GM23338 (cell line): ENCODE measurements at regions not wholly inside any gene's neighbourhood (a gene's known extent, or its start where the extent isn't known, plus 50 kb on each side); places are given as distances from the start of the nearest gene placed in this dataset.

ENCODE experiments used
- ATAC-seq: fragments of 200-7000 bp; cut with Tn5 transposase; 3 replicates; pipeline ENCODE4 v1.9.1; 2020
- DNase-seq: peaks from one replicate; pipeline ENCODE4 v3.0.0-alpha.2; 2015; ENCODE audit warnings: low spot score
- H2AFZ ChIP-seq: fragments of 200-600 bp; sonication (generic); 2 replicates; pipeline ENCODE4 v1.8.0; 2016; ENCODE audit warnings: antibody characterized with exemption, mild to moderate bottlenecking, moderate library complexity
- H3F3A ChIP-seq: fragments of 200-600 bp; sonication (generic); replicated peaks from 2 replicates; pipeline ENCODE4 v1.8.0; 2017; ENCODE audit warnings: antibody characterized with exemption, mixed run types, low read depth
- H3K27ac ChIP-seq: fragments of 200-600 bp; sonication (generic); 2 replicates; pipeline ENCODE4 v1.6.1; 2016; ENCODE audit warnings: low read depth
- H3K27me3 ChIP-seq: fragments of 200-600 bp; sonication (generic); 2 replicates; pipeline ENCODE4 v1.8.0; 2016; ENCODE audit warnings: mild to moderate bottlenecking, mixed run types, moderate library complexity; ENCODE audit not compliant: insufficient read depth
- H3K36me3 ChIP-seq: fragments of 200-600 bp; sonication (generic); 2 replicates; pipeline ENCODE4 v1.8.0; 2016; ENCODE audit warnings: mild to moderate bottlenecking; ENCODE audit not compliant: insufficient read depth
- H3K4me1 ChIP-seq: fragments of 200-600 bp; sonication (generic); 2 replicates; pipeline ENCODE4 v1.8.0; 2016; ENCODE audit warnings: mild to moderate bottlenecking, moderate library complexity; ENCODE audit not compliant: insufficient read depth
- H3K4me2 ChIP-seq: fragments of 200-600 bp; sonication (generic); 2 replicates; pipeline ENCODE4 v1.7.1; 2017; ENCODE audit warnings: mixed run types
- H3K4me3 ChIP-seq: fragments of 200-600 bp; sonication (generic); 2 replicates; pipeline ENCODE4 v1.6.1; 2016; ENCODE audit warnings: mixed run types
- H3K79me2 ChIP-seq: fragments of 200-600 bp; sonication (generic); replicated peaks from 2 replicates; pipeline ENCODE4 v1.8.0; 2017; ENCODE audit warnings: mild to moderate bottlenecking; ENCODE audit not compliant: insufficient read depth
- H3K9me2 ChIP-seq: fragments of 200-600 bp; sonication (generic); 2 replicates; pipeline ENCODE4 v1.8.0; 2017; ENCODE audit not compliant: insufficient read depth
- H4K20me1 ChIP-seq: fragments of 200-600 bp; sonication (generic); replicated peaks from 2 replicates; pipeline ENCODE4 v1.8.0; 2017; ENCODE audit warnings: mild to moderate bottlenecking; ENCODE audit not compliant: insufficient read depth
- H3K27ac Mint-ChIP-seq: 2 replicates; pipeline ENCODE4 v1.8.0; 2020; ENCODE audit warnings: inconsistent platforms, mild to moderate bottlenecking, moderate library complexity, mixed read lengths
- H3K27me3 Mint-ChIP-seq: 3 replicates; pipeline ENCODE4 v1.8.0; 2022; ENCODE audit warnings: low read depth, mild to moderate bottlenecking, moderate library complexity, mixed read lengths, inconsistent platforms; ENCODE audit not compliant: insufficient read depth, poor library complexity
- H3K36me3 Mint-ChIP-seq: 3 replicates; pipeline ENCODE4 v1.8.0; 2021; ENCODE audit warnings: low read depth, mild to moderate bottlenecking, inconsistent platforms, moderate library complexity, mixed read lengths
- H3K4me1 Mint-ChIP-seq: 3 replicates; pipeline ENCODE4 v1.8.0; 2020; ENCODE audit warnings: mild to moderate bottlenecking, inconsistent platforms, mixed read lengths
- H3K4me3 Mint-ChIP-seq: 3 replicates; pipeline ENCODE4 v1.8.0; 2021; ENCODE audit warnings: moderate library complexity, mild to moderate bottlenecking, inconsistent platforms, mixed read lengths
- H3K9me3 Mint-ChIP-seq: 3 replicates; pipeline ENCODE4 v1.8.0; 2020; ENCODE audit warnings: moderate library complexity, mild to moderate bottlenecking, inconsistent platforms, mixed read lengths
- CTCF ChIP-seq, 2 experiments: fragments of 200-600 bp in 1 of 2; sonication (generic) in 1 of 2; conservative IDR thresholded peaks; 2 replicates each; pipeline versions ENCODE4 v1.5.1 to v1.6.1; 2016 to 2017; ENCODE audit warnings: antibody characterized with exemption in 2 of 2, low read depth in 2 of 2, mild to moderate bottlenecking in 2 of 2, moderate library complexity in 1 of 2
- ETS1 ChIP-seq: IDR thresholded peaks from 2 replicates; pipeline ENCODE4 v1.6.1; 2016; ENCODE audit warnings: antibody characterized with exemption
- EZH2phosphoT487 ChIP-seq: fragments of 200-600 bp; sonication (generic); IDR thresholded peaks from one replicate; pipeline ENCODE4 v1.8.1; 2018; ENCODE audit warnings: antibody characterized with exemption; ENCODE audit not compliant: unreplicated experiment
- JUNB ChIP-seq: IDR thresholded peaks from one replicate; pipeline ENCODE4 v1.6.1; 2016; ENCODE audit warnings: antibody characterized with exemption; ENCODE audit not compliant: unreplicated experiment
- POLR2AphosphoS5 ChIP-seq: IDR thresholded peaks from 2 replicates; pipeline ENCODE4 v1.6.1; 2016; ENCODE audit warnings: antibody characterized with exemption, low read depth
- REST ChIP-seq: IDR thresholded peaks from one replicate; pipeline ENCODE4 v1.6.1; 2018; ENCODE audit warnings: antibody characterized with exemption; ENCODE audit not compliant: unreplicated experiment
- STAT1 ChIP-seq: IDR thresholded peaks from one replicate; pipeline ENCODE4 v1.6.1; 2016; ENCODE audit warnings: antibody characterized with exemption; ENCODE audit not compliant: unreplicated experiment
- ZNF114 ChIP-seq: fragments of 250-450 bp; sonication (Bioruptor Pico); IDR thresholded peaks from 2 replicates; pipeline ENCODE4 v1.5.0; 2020; ENCODE audit warnings: mild to moderate bottlenecking, moderate library complexity
- ZNF331 ChIP-seq: fragments of 250-450 bp; sonication (Bioruptor Pico); IDR thresholded peaks from 2 replicates; pipeline ENCODE4 v1.5.0; 2020; ENCODE audit warnings: low read depth, mild to moderate bottlenecking, moderate library complexity
- ZNF462 ChIP-seq: fragments of 250-450 bp; sonication (Bioruptor Pico); IDR thresholded peaks from 2 replicates; pipeline ENCODE4 v1.5.0; 2020; ENCODE audit warnings: mild to moderate bottlenecking, moderate library complexity

GRCh38 chr17:14864127-14864526 lies 401.0 kb downstream of the PMP22 start:
- no peaks in the 10 kb centered on the region for H3F3A ChIP-seq
- no peaks in the 10 kb centered on the region for H3K27me3 ChIP-seq
- no peaks in the 10 kb centered on the region for H3K36me3 ChIP-seq
- H3K79me2 ChIP-seq, result no peaks in the 10 kb centered on the region
- H3K4me3 ChIP-seq, result no peak overlapping the region
- TF ChIP-seq EZH2phosphoT487, result no peak
- TF ChIP-seq STAT1, result no peak
- Mint-ChIP-seq H3K9me3 (no peaks in the 10 kb centered on the region), H3K36me3 (no peaks in the 10 kb centered on the region), H3K4me3 (no peak overlapping the region), H3K27me3 (no peaks in the 10 kb centered on the region), H3K4me1 (peaks cover 4% of the 10 kb centered on the region; the same call in 1 of the 3 replicates), H3K27ac (no peak overlapping the region)
- ATAC-seq (no peak), DNase-seq (no peak)
- no peak overlapping the region for H3K27ac ChIP-seq
- no peak overlapping the region for H3K4me2 ChIP-seq
- no peaks in the 10 kb centered on the region for H3K4me1 ChIP-seq
- H2AFZ ChIP-seq, result no peak overlapping the region
- no peaks in the 10 kb centered on the region for H4K20me1 ChIP-seq
- H3K9me2 ChIP-seq, result peaks cover 17% of the 10 kb centered on the region

GRCh38 chr17:14859542-14859941 lies 405.6 kb downstream of the PMP22 start:
- H3K9me3 Mint-ChIP-seq, result no peaks in the 10 kb centered on the region
- H3K4me1 Mint-ChIP-seq, result peaks cover 6% of the 10 kb centered on the region
- ATAC-seq (no peak), DNase-seq (no peak)
- no peak overlapping the region for H3K4me3 Mint-ChIP-seq
- Histone ChIP-seq H3K4me1 (peaks cover 8% of the 10 kb centered on the region), H3K79me2 (no peaks in the 10 kb centered on the region), H3K36me3 (no peaks in the 10 kb centered on the region), H3K4me3 (no peak overlapping the region), H3K27ac (no peak overlapping the region), H3K4me2 (no peak overlapping the region), H3K27me3 (no peaks in the 10 kb centered on the region), H3F3A (no peaks in the 10 kb centered on the region), H3K9me2 (peaks cover 17% of the 10 kb centered on the region), H4K20me1 (no peaks in the 10 kb centered on the region), H2AFZ (no peak overlapping the region)
- H3K36me3 Mint-ChIP-seq, result no peaks in the 10 kb centered on the region; the same call in 2 of the 3 replicates
- no peaks in the 10 kb centered on the region for H3K27me3 Mint-ChIP-seq
- no peak overlapping the region for H3K27ac Mint-ChIP-seq
- TF ChIP-seq ZNF462 (CRISPR knock-in tag) (no peak), POLR2AphosphoS5 (no peak), ZNF114 (CRISPR knock-in tag) (no peak), JUNB (no peak), EZH2phosphoT487 (no peak), ETS1 (no peak), CTCF (conservative IDR thresholded peaks at IDR 0.05; ENCODE audit: low read depth in 2 of 2) (no peak), ZNF331 (CRISPR knock-in tag) (no peak), REST (no peak)
